ENCODE measurements at regions not wholly inside any gene's neighbourhood (a gene's known extent, or its start where the extent isn't known, plus 50 kb on each side); places are given as distances from the start of the nearest gene placed in this dataset.
A peak's percentile ranks its signal among the peaks of the same experiment; 100 is the strongest.
"Not testable (repeated sequence)": the region's sequence is repeated elsewhere in the genome, so short reads cannot be mapped to it uniquely, and the experiment has no call there.

- not testable (repeated sequence) for DNase-seq
These were observed 159.0 kb upstream of the ATP2B1 start for GRCh38 chr12:89867611-89868010.

GRCh38 chr12:89864411-89864810 is 155.8 kb upstream of the ATP2B1 start:
- no peak for DNase-seq

DNA sequence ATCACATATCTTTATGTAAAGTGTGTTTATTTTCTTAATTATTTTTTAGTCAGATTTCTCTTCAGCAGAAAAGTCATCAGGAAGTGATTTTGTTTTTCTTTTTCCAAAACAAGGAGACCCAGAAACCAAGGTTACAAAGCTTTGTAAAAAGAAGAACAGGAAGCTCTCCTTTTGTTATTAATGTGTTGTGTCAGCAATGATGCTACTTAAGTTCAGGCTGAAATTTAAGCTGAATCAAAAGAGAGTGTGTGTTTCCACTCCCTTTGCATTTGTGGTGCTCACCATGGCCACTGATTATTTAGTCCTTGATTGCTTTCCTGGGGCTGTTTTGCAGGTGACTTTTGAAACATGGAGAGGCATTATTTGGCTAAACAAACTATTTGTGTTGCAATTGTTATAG is 155.3 kb upstream of the ATP2B1 start:
- no peak for DNase-seq

GRCh38 chr12:89863493-89863938 is 154.9 kb upstream of the ATP2B1 start:
- peak; percentile 61 for DNase-seq

DNA sequence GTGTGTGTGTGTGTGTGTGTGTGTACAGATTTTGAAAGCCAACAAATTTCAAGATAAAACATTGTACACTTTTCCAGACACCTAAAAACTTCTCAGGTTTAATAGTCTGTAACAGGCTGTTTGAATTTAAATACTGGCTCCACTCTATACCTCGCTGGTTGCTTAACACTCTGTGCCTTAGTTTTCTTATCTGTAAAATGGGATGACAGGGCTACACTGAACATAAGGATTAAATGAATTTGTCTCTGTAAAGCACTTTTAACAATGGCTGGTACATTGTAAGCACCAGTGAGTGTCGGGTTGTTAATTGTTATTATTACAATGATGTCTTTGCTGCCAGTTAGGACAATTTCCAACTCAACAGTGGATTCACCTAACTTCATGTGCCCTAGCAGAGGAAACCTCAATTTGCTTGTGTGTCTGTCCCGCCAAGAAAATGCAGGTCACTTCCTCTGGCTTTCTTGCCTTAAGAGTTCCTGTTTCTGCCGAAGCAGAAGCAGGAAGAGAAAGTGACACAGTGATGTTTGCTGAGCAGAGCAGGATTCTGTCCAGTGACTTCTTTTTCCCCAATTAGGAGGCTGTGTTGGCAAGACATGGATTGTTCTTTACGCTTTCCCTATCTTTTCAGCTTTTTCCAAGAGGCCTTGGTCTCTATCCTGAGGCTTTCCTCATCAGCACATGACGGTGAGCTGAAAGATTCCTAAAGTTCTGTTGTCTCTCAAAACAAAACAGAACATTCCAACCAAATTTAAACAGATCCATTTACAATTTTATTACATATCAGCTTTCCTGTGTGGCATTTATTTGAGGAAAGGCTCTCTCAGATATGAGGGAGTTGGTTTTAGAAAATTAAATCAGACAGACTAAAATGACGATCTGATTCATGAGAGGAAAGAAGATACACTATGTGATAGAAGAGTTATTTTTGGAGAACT is 154.1 kb upstream of the ATP2B1 start:
- no peak for DNase-seq

DNA sequence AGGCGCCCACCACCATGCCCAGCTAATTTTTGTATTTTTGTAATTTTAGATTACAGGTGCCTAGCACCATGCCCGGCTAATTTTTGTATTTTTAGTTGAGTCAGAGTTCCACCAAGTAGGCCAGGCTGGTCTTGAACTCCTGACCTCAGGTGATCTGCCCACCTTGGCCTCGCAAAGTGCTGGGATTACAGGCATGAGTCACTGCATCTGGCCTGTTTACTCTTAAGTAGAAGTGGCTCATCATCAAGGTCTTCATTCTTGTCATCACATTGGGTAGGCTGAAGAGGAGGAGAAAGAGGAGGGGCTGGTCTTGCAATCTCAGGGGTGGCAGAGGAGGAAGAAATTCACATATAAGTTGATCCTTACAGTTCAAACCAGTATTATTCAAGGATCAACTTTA is 152.4 kb upstream of the ATP2B1 start:
- DNase-seq, result no peak

DNA sequence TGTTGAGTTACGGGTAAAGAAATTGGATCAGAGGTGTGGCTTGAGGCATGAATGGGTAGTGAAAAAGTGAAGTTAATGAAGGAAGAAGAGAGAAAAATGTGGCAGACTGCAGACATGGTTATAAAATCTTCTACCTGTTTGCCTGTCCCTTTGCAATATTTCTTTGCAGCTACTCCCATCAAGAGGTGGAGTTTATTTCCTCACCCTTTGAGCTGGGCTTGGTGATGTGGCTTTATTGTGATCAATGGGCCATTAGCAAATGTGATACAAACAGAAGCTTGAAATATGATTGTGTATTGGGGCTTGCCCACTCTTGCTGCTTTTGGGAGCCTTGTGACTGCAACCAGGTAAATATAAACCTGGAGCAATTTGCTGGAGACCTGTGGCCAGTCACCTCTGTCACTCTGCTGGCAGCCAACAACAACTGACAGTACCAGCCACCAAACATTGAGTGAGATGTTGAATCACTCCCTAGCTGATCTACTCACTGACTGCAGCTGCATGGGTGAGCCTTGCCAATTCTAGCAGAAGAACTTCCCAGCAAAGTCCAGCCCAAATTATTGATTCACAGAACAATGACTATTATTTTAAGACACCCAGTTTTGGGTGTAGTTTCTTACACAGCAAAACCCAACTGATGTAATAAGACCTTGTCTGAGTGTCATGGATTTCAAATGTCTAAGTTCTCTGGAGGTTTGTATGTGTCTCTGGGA is 151.0 kb upstream of the ATP2B1 start:
- DNase-seq, result no peak

- DNase-seq, result no peak
These were observed 150.1 kb upstream of the ATP2B1 start for GRCh38 chr12:89858718-89859117.

DNA sequence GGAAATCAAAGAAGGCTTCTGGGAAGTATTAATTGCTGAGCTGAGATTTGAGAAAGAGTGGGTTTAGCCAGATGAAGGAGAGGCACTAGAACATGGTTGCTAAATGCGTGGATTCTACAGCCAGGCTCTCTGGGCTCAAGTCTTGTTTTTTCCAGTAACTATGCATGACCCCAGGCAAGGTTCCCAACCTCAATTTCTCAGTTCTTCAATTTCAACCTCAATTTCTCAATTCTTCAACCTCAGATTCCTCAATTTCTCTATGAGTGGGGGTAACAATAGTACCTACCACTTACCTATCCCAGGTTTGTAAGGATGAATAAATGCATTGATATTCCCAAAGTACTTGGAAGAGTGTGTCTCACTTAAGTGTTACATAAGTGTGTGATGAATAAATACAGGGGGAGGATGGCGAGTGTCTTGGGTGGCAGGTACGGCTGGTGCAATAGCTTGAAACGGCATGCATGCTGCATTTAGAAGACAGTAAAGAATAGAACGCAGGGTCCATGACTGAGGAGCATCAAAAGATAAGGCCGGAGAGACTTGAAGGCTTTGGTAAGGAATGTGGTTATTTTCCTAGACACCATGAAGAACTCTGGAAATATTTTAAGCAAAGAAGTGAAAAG is 149.1 kb upstream of the ATP2B1 start:
- DNase-seq, result no peak

- no peak for DNase-seq
These were observed 147.8 kb upstream of the ATP2B1 start for GRCh38 chr12:89856431-89856830.

GRCh38 chr12:89848732-89849131 is 140.1 kb upstream of the ATP2B1 start:
- no peak for DNase-seq

- DNase-seq, result no peak
These were observed 137.9 kb upstream of the ATP2B1 start for GRCh38 chr12:89846473-89847055.

DNA sequence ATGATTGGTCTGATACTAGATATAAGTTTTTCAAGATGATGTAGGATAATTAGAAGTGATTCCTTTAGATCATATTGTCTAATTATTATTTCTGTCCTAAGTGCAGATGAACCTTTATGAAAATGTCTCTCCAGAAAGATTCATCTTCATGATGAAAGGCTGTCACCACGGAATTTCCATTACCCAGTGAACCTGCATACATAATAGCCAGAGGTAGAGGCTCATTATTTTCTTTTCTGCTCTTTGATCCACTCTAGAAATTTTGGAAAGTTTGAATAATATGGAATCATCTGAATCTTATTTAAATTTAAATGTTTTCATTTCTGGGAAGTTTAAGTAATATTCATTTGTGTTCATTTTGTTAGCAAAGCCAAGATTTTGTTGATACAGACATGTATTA is 137.1 kb upstream of the ATP2B1 start:
- DNase-seq, result no peak

DNA sequence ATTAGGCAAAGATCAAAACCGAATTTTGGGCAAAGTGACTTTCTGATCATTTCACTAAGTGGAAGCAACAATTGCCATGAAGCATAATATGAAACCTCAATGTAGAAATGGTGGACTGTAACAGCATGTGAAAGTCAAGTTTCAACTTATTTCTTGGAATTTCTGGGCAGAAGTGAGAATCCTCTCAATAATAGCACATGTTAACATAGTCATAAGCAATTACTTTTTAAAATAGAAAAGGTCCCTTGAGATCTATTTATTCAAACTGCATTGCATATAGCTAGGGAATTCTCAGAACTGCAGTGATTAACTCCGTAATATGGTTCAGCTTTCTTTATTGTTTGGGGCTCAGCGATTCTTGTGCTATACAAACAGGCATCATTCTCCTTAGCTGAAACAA is 136.7 kb upstream of the ATP2B1 start:
- DNase-seq, result no peak

GRCh38 chr12:89844539-89844938 is 135.9 kb upstream of the ATP2B1 start:
- DNase-seq, result no peak

- DNase-seq, result no peak
These were observed 131.7 kb upstream of the ATP2B1 start for GRCh38 chr12:89840162-89840922.

- DNase-seq, result no peak
These were observed 130.8 kb upstream of the ATP2B1 start for GRCh38 chr12:89839444-89839843.

DNA sequence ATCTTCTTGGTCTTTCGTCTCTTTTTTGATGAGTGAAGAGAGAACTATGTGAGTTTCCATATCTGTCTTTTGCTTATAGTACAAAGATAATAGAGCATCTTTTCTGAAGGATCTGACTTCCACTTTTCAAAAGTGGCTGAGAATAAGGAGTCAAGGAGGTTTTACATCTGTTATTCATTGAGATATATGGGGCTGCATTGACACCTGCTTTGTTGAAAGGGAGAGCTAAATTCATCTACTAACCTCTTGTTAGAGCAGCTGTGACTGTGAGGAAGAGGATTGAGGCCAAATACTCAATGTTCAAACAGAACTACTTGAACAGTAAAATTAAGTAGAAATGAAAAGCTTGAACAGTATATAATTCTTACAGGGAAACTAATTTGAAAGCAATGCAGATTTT is 130.2 kb upstream of the ATP2B1 start:
- DNase-seq, result no peak

DNA sequence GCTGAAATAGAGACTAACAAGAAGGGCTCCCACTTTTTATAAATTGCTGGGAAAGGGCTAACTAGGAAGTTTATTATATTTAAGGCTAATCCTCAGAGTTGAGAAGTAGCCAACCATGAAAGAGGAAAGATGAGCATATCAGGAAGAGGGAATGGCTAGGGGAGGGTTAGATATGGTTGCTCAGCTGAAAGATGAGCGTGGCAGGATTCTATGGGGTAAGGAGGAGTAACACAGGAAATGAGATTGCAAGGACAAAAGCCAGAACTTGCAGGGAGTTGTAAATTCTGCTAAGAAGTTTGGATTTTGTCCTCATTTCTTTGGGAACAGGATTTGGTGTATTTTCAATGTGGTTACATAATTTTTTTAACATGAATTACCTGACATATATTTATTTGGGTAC is 127.4 kb upstream of the ATP2B1 start:
- DNase-seq, result no peak

DNA sequence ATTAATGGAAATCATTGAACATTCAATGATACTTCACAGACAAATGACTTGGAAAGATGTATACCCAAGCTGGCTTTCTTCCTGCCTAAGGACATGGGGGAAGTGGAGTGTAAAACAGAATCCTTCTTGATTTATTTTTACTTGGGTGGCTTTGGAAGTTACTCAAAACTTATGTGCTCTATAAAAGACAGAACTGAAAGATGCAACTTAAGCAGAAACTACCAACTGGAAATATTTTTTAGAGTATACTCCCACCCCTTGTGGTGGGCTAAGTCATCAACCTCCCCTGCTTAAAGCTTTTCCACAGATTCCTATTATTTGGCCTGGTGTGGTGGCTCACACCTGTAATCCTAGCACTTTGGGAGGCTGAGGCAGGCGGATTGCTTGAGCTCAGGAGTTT is 126.0 kb upstream of the ATP2B1 start:
- no peak for DNase-seq

DNA sequence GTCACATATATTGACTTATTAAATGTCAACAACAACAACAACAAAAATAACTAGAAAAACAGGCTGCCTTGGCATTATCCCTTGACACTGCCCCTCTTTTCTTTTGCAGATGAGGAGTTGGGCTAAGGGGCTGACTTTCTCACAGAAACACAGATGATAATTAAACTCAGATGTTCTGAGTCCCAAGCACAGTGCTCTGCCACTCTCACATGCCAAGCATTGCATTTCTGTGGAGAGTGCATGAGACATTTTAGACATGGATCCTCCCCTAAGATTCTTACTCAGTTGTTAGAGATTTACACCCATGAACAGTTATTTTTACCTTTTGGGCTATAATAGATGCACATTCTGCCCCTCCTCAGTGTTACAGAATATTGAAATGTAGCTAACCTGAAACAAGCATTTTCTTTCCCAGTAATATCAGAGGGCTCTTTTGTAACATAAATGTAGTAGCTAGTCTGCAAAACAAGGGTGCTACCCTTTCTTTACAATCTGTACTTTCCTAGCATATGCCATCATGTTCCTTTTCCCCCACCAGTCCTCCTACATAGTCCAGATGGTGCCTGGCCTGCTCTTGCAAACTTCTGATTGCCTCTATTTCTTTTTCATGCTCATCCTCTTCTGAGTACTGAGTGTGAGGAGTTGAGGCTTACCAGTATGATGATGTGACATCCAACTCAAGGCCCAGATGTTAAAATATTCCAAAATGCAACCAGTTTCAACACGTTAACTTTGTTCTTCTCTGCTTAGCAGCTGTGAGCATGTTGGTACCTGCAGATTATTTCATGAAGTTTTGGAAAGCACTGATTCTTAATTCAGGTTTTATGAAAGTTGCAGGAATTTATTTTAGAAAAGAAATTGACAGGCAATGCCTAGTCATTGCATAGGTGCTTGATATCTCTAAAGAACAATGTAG is 125.0 kb upstream of the ATP2B1 start:
- no peak for DNase-seq

All from activated CD8-positive, alpha-beta memory T cell treated with anti-CD3 and anti-CD28 coated beads, Interleukin-2, amount 50 U/mL, for 48 hours (primary cell).